Activated T-helper 2 cell treated with anti-CD3 and anti-CD28 coated beads, Interferon-gamma antibody, Interleukin-2, Interleukin-4, amounts not matched to agents 10 μg/mL and 5 μg/mL and 100 μg/mL, durations not matched to agents 14 hours and 24 hours and 36 hours (primary cell): ENCODE measurements at regions not wholly inside any gene's neighbourhood (a gene's known extent, or its start where the extent isn't known, plus 50 kb on each side); places are given as distances from the start of the nearest gene placed in this dataset.
"Not testable (repeated sequence)": the region's sequence is repeated elsewhere in the genome, so short reads cannot be mapped to it uniquely, and the experiment has no call there.

Experiments
- DNase-seq: peaks from one replicate; pipeline ENCODE4 v3.0.0; 2021; ENCODE audit warnings: low spot score
- H3K27ac Mint-ChIP-seq: one replicate; pipeline ENCODE4 v1.8.0; 2021; ENCODE audit warnings: mixed read lengths
- H3K27me3 Mint-ChIP-seq: one replicate; pipeline ENCODE4 v1.8.0; 2021; ENCODE audit warnings: low read depth, mixed read lengths
- H3K36me3 Mint-ChIP-seq: one replicate; pipeline ENCODE4 v1.8.0; 2021; ENCODE audit warnings: low read depth, mixed read lengths
- H3K4me1 Mint-ChIP-seq: one replicate; pipeline ENCODE4 v1.8.0; 2021; ENCODE audit warnings: low read depth, mixed read lengths
- H3K4me3 Mint-ChIP-seq: one replicate; pipeline ENCODE4 v1.8.0; 2021; ENCODE audit warnings: low read depth, mild to moderate bottlenecking, moderate library complexity, mixed read lengths
- H3K9me3 Mint-ChIP-seq: one replicate; pipeline ENCODE4 v1.8.0; 2021; ENCODE audit warnings: mixed read lengths
- intact Hi-C: fragments of 100-400 bp; cut with micrococcal nuclease; formaldehyde crosslinking; loops from one replicate; pipeline ENCODE4 v1.15.1; 2023

- Mint-ChIP-seq H3K9me3 (no peaks in the 10 kb centered on the region), H3K36me3 (no peaks in the 10 kb centered on the region), H3K27me3 (peaks cover 27% of the 10 kb centered on the region), H3K4me1 (no peaks in the 10 kb centered on the region), H3K4me3 (no peak overlapping the region), H3K27ac (no peak overlapping the region)
- intact Hi-C loops = no loop called here
- DNase-seq = no peak
Observed at GRCh38 chr17:77074681-77075080, 66.1 kb upstream of the SEC14L1 start.

GRCh38 chr17:77076124-77076830 is 64.5 kb upstream of the SEC14L1 start:
- Mint-ChIP-seq H3K27ac (no peak overlapping the region), H3K36me3 (no peaks in the 10 kb centered on the region), H3K9me3 (no peaks in the 10 kb centered on the region), H3K4me1 (no peaks in the 10 kb centered on the region), H3K27me3 (peaks cover 28% of the 10 kb centered on the region), H3K4me3 (no peak overlapping the region)
- intact Hi-C loops = no loop called here
- no peak for DNase-seq

GRCh38 chr17:77083531-77083930 is 57.2 kb upstream of the SEC14L1 start:
- no peaks in the 10 kb centered on the region for H3K9me3 Mint-ChIP-seq
- H3K27me3 Mint-ChIP-seq = peaks cover 3% of the 10 kb centered on the region
- H3K36me3 Mint-ChIP-seq = peaks cover 1% of the 10 kb centered on the region
- intact Hi-C loops = no loop called here
- H3K4me1 Mint-ChIP-seq = peaks cover 19% of the 10 kb centered on the region
- H3K4me3 Mint-ChIP-seq = no peak overlapping the region
- H3K27ac Mint-ChIP-seq = no peak overlapping the region
- DNase-seq = no peak

GRCh38 chr17:77085926-77086432 is 54.8 kb upstream of the SEC14L1 start:
- H3K4me3 Mint-ChIP-seq = peak overlapping the region; percentile 17
- DNase-seq = no peak
- no peaks in the 10 kb centered on the region for H3K9me3 Mint-ChIP-seq
- no peak overlapping the region for H3K27ac Mint-ChIP-seq
- peaks cover 26% of the 10 kb centered on the region for H3K36me3 Mint-ChIP-seq
- intact Hi-C loops = loop anchor here (1.0 to 5.0 kb wide), 4 partner anchors 41 to 349 kb away; partner anchors contain the start of genes MFSD11 and SRSF2
- peaks cover 2% of the 10 kb centered on the region for H3K27me3 Mint-ChIP-seq
- H3K4me1 Mint-ChIP-seq = peaks cover 25% of the 10 kb centered on the region

GRCh38 chr17:77086433-77087010 is 54.2 kb upstream of the SEC14L1 start:
- Mint-ChIP-seq H3K4me3 (peak overlapping the region; percentile 17), H3K27ac (no peak overlapping the region), H3K27me3 (peaks cover 2% of the 10 kb centered on the region), H3K36me3 (peaks cover 31% of the 10 kb centered on the region), H3K9me3 (no peaks in the 10 kb centered on the region), H3K4me1 (peaks cover 26% of the 10 kb centered on the region)
- intact Hi-C loops = loop anchor here (1.0 to 5.0 kb wide), 4 partner anchors 41 to 349 kb away; partner anchors contain the start of genes MFSD11 and SRSF2
- peak; percentile 72 for DNase-seq

- Mint-ChIP-seq H3K27ac (peak overlapping the region; percentile 94), H3K4me1 (peaks cover 34% of the 10 kb centered on the region), H3K4me3 (peak overlapping the region; percentile 91), H3K27me3 (peaks cover 2% of the 10 kb centered on the region), H3K36me3 (peaks cover 43% of the 10 kb centered on the region), H3K9me3 (no peaks in the 10 kb centered on the region)
- intact Hi-C loops = loop anchor here (1.0 to 5.0 kb wide), 4 partner anchors 39 to 351 kb away; partner anchors contain the start of genes MFSD11, SEC14L1 and SRSF2
- DNase-seq = peak; percentile 10
Observed at GRCh38 chr17:77087650-77088454, 52.9 kb upstream of the SEC14L1 start.

GRCh38 chr17:77088455-77089123 is 52.2 kb upstream of the SEC14L1 start:
- H3K4me1 Mint-ChIP-seq = peaks cover 38% of the 10 kb centered on the region
- DNase-seq = peak; percentile 80
- H3K9me3 Mint-ChIP-seq = no peaks in the 10 kb centered on the region
- peak overlapping the region; percentile 94 for H3K27ac Mint-ChIP-seq
- peaks cover 2% of the 10 kb centered on the region for H3K27me3 Mint-ChIP-seq
- intact Hi-C loops = loop anchor here (1.0 to 5.0 kb wide), 4 partner anchors 39 to 351 kb away; partner anchors contain the start of genes MFSD11, SEC14L1 and SRSF2
- H3K4me3 Mint-ChIP-seq = peak overlapping the region; percentile 91
- H3K36me3 Mint-ChIP-seq = peaks cover 51% of the 10 kb centered on the region

GRCh38 chr17:77089124-77089490 is 51.7 kb upstream of the SEC14L1 start:
- intact Hi-C loops = loop anchor here (5.0 kb wide), 3 partner anchors 38 to 352 kb away; partner anchors contain the start of genes MFSD11 and SRSF2
- Mint-ChIP-seq H3K4me3 (peak overlapping the region; percentile 91), H3K27ac (peak overlapping the region; percentile 94), H3K27me3 (peaks cover 2% of the 10 kb centered on the region), H3K36me3 (peaks cover 56% of the 10 kb centered on the region), H3K4me1 (peaks cover 38% of the 10 kb centered on the region), H3K9me3 (no peaks in the 10 kb centered on the region)
- DNase-seq = peak; percentile 14

GRCh38 chr17:77089949-77090348 is 50.8 kb upstream of the SEC14L1 start:
- Mint-ChIP-seq H3K36me3 (peaks cover 63% of the 10 kb centered on the region), H3K4me1 (peaks cover 38% of the 10 kb centered on the region), H3K4me3 (peak overlapping the region; percentile 91), H3K27ac (peak overlapping the region; percentile 94)
- H3K27me3 Mint-ChIP-seq, DNase-seq, H3K9me3 Mint-ChIP-seq: not testable (repeated sequence)
- intact Hi-C loops = loop anchor here (5.0 kb wide), 3 partner anchors 37 to 353 kb away; partner anchors contain the start of genes MFSD11 and SRSF2

- intact Hi-C loops = no loop called here
- peak overlapping the region; percentile 91 for H3K4me3 Mint-ChIP-seq
- DNase-seq = no peak
- H3K27me3 Mint-ChIP-seq = peaks cover 2% of the 10 kb centered on the region
- no peaks in the 10 kb centered on the region for H3K9me3 Mint-ChIP-seq
- H3K4me1 Mint-ChIP-seq = peaks cover 38% of the 10 kb centered on the region
- H3K36me3 Mint-ChIP-seq = peaks cover 68% of the 10 kb centered on the region
- peak overlapping the region; percentile 94 for H3K27ac Mint-ChIP-seq
Observed at GRCh38 chr17:77090476-77090875, 50.3 kb upstream of the SEC14L1 start.
